Stimulated activated CD4-positive, alpha-beta T cell treated with anti-CD3 and anti-CD28 coated beads, Interleukin-15, amount 100 ng/mL, for 1 hour (primary cell): ENCODE measurements at regions not wholly inside any gene's neighbourhood (a gene's known extent, or its start where the extent isn't known, plus 50 kb on each side); places are given as distances from the start of the nearest gene placed in this dataset.

Experiments used
- DNase-seq, 2 donors: peaks; one replicate each; pipeline ENCODE4 v3.0.0-alpha.2; 2020; ENCODE audit warnings: low read depth in 1 of 2, low spot score in 1 of 2

GRCh38 chr6:9943026-9943425, 471.8 kb downstream of the TFAP2A start:
- no peak for DNase-seq

- no peak for DNase-seq
These were observed 472.7 kb downstream of the TFAP2A start for GRCh38 chr6:9942131-9942530.

DNA sequence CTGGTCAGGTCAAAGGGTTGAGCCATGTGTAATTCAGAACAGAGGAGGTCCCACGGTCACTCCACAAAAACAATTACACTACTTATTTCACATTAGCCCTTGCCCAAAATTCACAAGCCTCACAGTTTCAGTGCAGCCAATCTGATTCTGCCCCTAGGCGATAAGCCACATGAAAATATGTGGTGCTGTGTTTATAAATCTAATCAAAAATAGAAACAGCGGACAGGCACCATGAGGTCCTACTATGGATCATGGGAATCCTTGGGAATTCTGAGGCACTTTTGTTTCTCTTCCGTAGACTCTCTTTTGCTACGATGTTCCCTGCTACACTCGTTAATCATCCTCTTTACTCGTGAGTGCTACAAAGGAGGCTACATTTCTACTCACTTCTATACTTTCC, 476.1 kb downstream of the TFAP2A start:
- no peak for DNase-seq

GRCh38 chr6:9937031-9937763, 477.7 kb downstream of the TFAP2A start:
- no peak for DNase-seq

DNA sequence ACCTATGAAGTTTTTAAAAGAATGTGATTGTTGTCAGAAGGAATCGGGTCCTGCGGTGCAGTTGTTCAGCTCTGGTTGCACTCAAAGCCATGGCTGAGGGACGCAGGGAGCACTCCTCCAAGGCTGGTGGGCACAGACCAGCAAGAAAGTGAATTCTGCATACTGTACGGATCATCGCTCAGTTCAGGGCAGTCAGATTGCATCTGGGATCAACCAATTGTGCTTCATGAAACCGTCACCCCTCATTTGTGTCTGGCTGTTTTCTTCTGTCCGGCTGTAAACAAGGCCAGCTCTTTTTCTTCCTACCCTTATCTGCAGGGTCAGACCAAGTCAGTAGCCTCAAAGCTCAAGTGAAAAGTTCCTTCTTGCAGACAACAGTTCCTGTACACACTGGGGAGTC, 478.3 kb downstream of the TFAP2A start:
- DNase-seq = no peak

GRCh38 chr6:9933677-9934076, 481.2 kb downstream of the TFAP2A start:
- DNase-seq = no peak

- no peak for DNase-seq
These were observed 487.6 kb downstream of the TFAP2A start for GRCh38 chr6:9927275-9927674.

GRCh38 chr6:9924971-9925370, 489.9 kb downstream of the TFAP2A start:
- no peak for DNase-seq

DNA sequence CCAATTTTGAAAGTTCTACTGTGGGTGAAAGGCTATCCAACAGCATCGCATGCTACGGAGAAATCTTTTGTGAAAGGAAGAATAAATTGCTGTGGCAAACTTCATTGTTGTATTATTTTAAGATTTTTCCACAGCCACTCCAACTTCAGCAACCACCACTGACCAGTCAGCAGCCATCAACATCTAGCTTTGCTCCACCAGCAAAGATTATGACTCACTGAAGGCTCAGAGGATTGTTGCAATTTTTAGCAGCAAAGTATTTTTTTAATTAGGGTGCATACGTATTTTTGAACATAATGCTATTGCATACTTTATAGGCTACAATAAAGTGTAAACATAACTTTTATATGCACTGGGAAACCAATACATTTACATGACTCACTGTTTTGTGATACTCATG, 493.5 kb downstream of the TFAP2A start:
- no peak for DNase-seq

GRCh38 chr6:9914951-9915350, 499.9 kb downstream of the TFAP2A start:
- DNase-seq = no peak

DNA sequence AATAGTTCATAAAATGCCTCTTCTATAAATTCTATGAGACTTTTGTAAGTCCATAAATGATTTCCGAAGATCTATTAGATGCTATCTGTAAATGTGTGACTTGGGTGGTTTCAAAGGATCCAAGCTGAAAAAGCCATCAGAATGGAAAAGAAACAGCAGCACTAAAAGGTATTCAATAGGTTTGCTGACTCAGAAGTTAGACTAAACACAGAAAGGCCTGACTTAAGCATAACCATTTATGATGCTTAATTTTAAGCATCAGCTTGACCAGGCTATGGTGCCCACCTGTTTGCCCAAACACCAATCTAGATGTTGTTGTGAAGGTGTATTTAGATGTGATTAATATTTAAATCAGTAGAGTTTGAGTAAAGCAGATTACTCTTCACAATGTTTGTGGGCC, 513.5 kb downstream of the TFAP2A start:
- no peak for DNase-seq

- no peak for DNase-seq
These were observed 518.1 kb downstream of the TFAP2A start for GRCh38 chr6:9896806-9897205.

- no peak for DNase-seq
These were observed 524.0 kb downstream of the TFAP2A start for GRCh38 chr6:9890893-9891292.

DNA sequence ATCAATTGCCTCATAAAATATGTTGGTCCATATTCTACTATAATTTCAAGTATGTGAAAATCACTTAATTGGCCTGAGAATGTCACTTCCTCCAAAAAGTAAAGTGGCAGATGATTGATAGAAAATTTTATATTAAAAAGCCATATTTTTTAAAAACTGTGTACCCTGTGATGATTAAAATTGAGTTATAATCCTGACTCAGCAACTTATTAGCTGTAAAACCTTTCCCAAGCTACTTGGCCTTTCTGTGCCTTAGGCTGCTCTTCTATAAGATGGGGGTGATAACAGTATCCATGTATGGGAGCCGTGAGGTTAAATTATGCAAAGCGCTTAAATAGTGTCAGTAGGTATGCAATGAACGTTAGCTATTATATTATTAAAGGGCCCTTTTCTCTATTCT, 524.4 kb downstream of the TFAP2A start:
- DNase-seq = no peak

DNA sequence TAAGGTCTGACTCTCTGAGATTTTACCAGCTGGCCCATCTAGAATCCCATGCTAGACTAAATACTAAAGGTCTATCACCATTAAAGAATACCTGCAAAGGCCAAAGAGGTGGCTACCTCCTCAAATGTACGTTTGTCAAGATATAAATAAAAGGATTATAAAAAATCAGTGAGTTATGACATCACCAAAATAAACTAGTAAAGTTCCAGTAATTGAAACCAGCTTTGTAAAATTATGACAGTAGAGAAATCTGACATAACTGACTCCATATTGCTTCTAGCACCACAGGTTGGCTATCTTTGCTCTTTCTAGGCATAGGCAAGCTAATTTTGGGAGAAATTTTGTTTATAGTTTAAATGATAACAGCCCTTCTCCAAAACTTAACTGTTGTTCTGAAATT, 536.3 kb downstream of the TFAP2A start:
- no peak for DNase-seq

- no peak for DNase-seq
These were observed 539.1 kb downstream of the TFAP2A start for GRCh38 chr6:9875605-9876353.

GRCh38 chr6:9862603-9863167, 552.2 kb downstream of the TFAP2A start:
- no peak for DNase-seq

DNA sequence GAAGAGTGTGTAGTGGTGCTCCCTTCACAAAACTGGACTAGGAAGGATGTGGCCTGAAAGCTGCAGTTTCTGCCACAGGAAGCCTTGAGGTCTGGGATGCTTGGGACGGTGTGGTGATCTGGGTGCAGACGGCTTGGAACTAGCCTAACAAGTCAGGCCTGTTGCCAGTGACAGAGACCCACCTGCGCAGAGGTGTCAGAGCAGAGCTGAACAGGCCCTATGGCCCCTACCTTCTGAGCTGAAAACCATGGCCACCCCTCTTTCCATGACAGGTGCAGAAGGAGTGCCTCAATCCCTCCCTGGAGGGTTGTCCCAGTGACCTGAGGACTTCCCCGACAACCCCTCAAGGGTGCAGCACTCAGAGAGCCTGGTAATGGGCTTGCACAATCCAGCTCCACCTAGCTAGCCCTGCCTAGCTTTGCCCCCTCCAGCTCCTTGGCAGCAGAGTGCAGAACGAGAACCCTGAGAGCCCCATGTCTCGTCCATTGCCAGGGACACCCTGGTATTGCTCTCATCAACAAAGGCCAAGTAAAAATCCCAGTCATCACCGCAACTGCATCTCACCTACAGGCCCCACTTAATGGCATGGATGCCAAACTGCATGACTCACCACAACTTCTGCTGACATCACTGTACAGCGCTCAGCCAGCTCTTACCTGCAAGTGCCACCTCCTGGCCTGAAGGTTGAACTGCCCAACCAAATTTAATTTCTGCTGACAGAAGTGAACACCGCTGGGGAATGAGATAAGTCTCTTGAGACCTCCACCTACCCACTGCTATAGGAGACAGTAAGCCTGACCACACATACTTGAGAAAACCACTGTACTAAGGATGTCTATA, 563.1 kb downstream of the TFAP2A start:
- DNase-seq = no peak

- no peak for DNase-seq
These were observed 563.9 kb downstream of the TFAP2A start for GRCh38 chr6:9851006-9851405.

GRCh38 chr6:9848094-9848493, 566.8 kb downstream of the TFAP2A start:
- DNase-seq = no peak

- no peak for DNase-seq
These were observed 572.8 kb downstream of the TFAP2A start for GRCh38 chr6:9841886-9842725.
